ENCODE measurements at regions not wholly inside any gene's neighbourhood (a gene's known extent, or its start where the extent isn't known, plus 50 kb on each side); places are given as distances from the start of the nearest gene placed in this dataset.
"Not testable (repeated sequence)": the region's sequence is repeated elsewhere in the genome, so short reads cannot be mapped to it uniquely, and the experiment has no call there.

GRCh38 chr4:71081192-71081591, 87.7 kb downstream of the DCK start:
- no peak for DNase-seq (ENCODE audit: low spot score in 2 of 2)
- FAIRE-seq = no peak

DNA sequence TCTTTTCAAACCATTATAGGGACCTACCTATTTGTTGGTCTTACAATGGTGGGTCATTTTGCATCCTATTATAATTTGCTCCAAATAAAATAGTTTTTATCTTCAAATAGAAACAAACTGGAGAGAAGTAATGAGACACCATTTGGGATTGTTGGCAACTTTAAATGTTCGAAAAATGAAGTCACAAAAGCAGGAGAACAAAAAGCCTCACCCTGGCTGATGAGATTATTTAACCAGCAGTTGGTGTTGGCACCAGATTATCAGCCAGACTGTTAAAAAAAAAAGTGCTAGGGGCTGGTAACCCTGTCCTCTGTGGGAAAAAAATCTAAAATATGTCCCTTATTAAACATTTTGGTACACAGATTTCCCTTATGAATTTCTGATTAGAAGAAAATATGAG, 100.3 kb downstream of the DCK start:
- DNase-seq (ENCODE audit: low spot score in 2 of 2) (no peak), FAIRE-seq (no peak)

- DNase-seq (ENCODE audit: low spot score in 2 of 2) = no peak
These were observed 100.8 kb downstream of the DCK start for GRCh38 chr4:71094201-71094600.

GRCh38 chr4:71095141-71095540, 101.7 kb downstream of the DCK start:
- no peak for FAIRE-seq
- no peak for DNase-seq (ENCODE audit: low spot score in 2 of 2)

More at GRCh38 chr4:71094201-71094600, 100.8 kb downstream of the DCK start:
- FAIRE-seq = no peak

DNA sequence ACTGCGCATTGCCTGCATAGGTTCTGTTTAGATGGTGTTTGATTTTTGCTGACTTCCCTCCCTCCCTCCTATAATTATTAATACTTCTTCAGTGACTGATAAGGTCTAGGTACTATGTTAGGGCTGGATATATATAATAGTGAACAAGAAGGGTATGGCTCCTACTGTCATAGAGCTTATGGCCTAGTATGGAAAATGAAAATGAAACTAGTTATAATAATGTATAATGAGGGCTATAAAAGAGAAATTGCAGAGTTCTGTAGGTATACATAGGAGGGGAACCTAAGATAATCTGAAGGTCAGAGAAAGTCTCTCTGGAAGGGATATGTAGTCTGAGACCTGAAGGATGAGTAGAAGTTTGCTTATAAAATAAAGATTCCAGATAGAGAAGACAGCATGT, 102.1 kb downstream of the DCK start:
- FAIRE-seq = no peak
- no peak for DNase-seq (ENCODE audit: low spot score in 2 of 2)

DNA sequence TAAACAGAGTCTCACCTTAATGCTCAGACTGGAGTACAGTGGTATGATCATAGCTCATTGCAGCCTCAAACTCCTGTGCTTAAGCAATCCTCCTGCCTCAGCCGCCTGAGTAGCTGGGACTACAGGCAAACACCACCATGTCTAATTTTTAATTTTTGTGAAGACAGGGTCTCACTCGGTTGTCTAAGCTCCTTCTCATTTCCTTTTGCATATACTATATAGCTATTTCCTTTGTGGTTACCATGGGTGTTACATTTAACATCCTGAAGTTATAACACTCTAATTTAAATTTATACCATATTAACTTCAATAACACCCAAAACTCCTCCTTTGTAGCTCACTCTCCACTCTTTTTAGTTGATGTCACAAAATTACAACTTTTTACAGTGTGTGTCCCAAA, 114.3 kb downstream of the DCK start:
- DNase-seq (ENCODE audit: low spot score in 2 of 2) = no peak
- FAIRE-seq = no peak

DNA sequence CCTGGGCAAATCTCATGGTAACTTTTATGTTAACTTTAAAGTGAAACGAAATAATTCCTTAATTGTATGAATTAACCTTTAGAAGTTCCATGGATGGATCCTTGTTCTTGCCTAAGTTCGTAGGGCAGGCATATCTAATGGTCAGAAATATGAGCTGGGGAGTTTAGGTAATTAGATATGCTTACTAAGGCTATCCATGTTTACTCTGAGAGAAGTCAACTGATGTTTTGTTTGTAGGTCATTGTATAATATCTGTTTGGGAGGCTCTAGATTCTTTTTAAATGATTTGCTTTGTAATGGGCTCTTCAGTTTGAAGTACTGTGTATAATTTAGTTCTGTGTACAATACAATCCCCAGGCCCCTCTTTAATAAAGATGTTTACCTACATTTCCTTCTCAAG, 117.0 kb downstream of the DCK start:
- DNase-seq (ENCODE audit: low spot score in 2 of 2) (no peak), FAIRE-seq (no peak)

DNA sequence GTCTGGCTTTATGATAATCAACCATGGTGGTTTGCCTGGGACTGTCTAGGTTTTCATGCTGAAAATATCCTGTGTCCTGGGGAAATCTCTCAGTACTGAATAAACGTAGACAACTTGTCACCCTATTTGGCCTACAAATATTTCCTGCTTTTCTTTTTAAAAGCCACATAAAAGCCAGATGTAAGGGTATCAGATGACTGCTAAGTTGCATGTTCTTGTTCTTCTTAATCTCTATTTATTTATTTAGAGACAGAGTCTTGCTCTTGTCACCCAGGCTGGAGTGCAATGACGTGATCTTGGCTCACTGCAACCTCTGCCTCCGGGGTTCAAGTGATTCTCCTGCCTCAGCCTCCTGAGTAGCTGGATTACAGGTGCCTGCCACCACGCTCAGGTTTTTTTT, 117.7 kb downstream of the DCK start:
- DNase-seq (ENCODE audit: low spot score in 2 of 2); FAIRE-seq: not testable (repeated sequence)

DNA sequence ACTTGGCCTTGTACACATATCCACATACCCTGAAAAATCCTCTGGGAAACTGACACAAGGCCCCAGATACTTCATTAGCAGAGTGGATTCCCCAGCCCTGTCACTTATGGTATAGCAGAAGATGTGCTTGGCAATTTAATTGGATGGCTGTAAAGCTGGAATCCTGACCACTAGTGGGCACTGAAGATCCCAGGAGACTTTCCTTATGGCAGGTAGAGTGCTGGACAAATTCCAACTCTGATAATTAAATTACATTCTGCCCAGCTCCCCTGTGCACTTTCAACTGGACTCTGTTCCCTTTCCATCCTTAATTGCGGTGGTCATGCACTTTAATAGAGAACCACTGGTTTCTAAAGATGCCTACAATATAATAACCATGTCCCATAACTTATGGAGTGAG, 119.8 kb downstream of the DCK start:
- DNase-seq (ENCODE audit: low spot score in 2 of 2) (no peak), FAIRE-seq (no peak)

DNA sequence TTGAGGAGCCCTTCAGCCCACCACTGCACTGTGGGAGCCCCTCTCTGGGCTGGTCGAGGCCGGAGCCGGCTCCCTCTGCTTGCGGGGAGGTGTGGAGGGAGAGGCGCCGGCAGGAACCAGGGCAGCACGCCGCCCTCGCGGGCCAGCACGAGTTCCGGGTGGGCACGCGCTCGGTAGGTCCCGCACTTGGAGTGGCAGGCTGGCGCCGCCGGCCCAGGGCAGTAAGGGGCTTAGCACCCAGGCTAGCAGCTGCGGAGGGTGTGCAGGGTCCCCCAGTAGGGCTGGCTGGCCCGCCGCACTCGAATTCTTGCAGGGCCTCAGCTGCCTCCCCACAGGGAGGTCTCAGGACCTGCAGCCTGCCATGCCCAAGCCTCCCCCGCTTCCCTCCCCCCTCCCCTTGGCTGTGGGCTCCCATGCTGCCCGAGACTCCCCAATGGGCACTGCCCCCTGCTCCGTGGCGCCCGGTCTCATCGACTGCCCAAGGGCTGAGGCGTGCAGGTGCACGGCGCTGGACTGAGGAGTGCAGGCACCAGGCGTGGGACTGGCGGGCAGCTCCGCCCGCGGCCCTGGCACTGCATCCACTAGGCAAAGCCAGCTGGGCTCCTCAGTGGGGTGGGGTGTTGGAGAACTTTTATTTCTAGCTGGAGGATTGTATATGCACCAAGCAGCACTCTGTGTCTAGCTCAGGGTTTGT, 127.5 kb downstream of the DCK start:
- DNase-seq (ENCODE audit: low spot score in 2 of 2) (no peak), FAIRE-seq (no peak)

DNA sequence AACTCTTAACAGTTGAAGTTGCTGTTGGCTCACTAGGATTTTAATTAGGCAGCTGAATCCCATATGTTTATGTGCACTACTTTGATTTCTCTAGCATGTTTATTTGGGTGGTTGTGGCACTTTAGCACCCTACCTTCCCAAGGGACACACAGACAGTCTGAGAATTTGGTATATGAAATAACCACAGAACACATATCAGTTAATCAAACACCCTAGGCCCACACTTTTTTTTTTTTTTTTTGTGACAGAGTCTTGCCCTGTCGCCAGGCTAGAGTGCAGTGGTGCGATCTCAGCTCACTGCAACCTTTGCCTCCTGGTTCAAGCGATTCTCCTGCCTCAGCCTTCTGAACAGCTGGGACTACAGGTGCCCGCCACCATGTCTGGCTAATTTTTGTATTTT, 130.5 kb downstream of the DCK start:
- no peak for FAIRE-seq
- DNase-seq (ENCODE audit: low spot score in 2 of 2) = no peak

- DNase-seq (ENCODE audit: low spot score in 2 of 2) = no peak
- no peak for FAIRE-seq
These were observed 131.7 kb downstream of the DCK start for GRCh38 chr4:71125137-71125536.

- FAIRE-seq (no peak), DNase-seq (ENCODE audit: low spot score in 2 of 2) (no peak)
These were observed 133.3 kb downstream of the DCK start for GRCh38 chr4:71126719-71127118.

GRCh38 chr4:71130827-71131603, 137.6 kb downstream of the DCK start:
- FAIRE-seq (no peak), DNase-seq (ENCODE audit: low spot score in 2 of 2) (peak in 1 of 2 donors; percentile 11)

DNA sequence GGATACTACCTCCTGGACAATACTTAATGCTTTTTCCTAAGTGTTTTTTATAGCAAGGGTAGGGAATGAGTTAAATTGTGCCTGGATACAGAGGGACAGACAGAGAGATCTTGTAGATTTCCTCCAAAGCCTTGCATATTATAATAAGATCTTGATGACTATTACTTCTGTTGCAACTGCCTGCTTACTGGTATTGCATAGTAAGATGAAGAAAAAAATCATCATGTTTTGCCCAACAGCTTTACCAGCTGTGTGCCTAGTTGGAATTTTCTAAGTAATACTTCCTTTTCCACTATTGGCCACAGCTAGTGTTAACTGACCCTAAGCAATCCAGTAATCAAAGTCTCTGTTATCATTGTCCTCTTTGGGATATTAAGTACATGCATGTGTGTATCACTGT, 139.0 kb downstream of the DCK start:
- no peak for FAIRE-seq
- DNase-seq (ENCODE audit: low spot score in 2 of 2) = no peak

DNA sequence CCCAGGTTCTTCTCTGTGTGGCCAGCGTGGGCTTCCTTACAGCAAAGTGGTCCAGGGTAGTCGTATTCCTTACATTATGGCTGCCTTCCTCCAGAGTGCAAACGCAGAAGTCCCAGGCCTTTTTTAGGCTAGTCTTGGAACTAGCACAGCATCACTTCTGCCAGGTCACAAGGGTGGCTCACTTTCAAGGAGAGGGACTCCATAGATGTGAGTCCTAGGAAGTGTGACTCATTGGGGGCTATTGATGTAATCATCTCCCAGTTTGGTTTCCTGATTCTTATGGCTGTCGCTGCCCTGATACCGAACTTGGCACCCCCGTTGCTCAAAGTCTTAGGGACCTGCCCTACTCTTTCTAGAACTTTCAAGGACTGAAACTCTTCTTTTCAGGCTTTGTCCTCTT, 140.0 kb downstream of the DCK start:
- no peak for DNase-seq (ENCODE audit: low spot score in 2 of 2)
- FAIRE-seq = no peak

GRCh38 chr4:71136071-71136470, 142.6 kb downstream of the DCK start:
- DNase-seq (ENCODE audit: low spot score in 2 of 2) (no peak), FAIRE-seq (no peak)

DNA sequence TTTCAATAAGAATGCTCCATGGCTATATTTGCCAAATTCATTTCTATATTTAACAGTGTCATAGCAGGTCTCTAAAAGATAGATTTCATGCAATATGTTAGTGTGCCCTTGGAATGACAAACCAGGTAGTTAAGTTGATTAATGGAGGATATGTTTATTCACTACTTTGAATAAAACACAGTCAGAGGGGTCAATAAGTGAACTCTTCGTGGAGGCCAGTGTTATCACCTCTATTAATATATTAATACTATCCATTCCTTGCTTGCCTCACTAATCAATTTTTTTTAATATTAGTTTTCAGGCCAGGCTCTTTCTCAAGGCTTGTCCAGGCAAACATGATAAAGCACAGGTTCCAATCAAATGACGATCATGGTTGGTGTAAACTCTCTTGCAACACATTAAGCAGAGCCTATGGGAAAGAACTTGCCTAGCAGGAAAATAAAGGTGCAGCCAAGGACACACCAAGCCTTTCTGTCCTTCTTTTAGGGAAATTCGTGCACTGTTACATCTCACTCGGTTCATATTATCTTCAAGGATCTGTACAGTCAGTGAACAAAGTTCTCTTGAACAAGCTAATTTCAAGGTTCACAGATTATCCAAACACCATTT, 144.7 kb downstream of the DCK start:
- no peak for DNase-seq (ENCODE audit: low spot score in 2 of 2)
- no peak for FAIRE-seq

DNA sequence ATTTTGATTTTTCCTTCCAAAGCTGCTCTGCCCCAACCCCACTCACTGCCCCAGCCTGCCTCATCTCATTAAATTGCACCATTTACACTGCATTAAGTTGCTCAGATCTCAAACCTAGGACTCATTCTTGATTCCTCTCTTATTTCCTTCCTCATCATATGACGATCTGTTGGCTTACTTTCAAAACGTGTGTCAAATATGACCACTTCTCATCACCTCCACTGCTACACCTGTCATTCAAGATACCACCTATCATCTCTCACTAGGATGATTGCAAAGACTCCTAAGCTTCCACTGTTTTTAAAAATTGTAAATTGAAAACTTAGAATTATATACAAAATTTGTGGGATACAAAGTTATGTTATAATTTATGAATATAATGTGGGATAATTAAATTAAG, 147.1 kb downstream of the DCK start:
- no peak for FAIRE-seq

GRCh38 chr4:71141125-71141524, 147.7 kb downstream of the DCK start:
- no peak for FAIRE-seq

More for the DNA sequence above, 147.1 kb downstream of the DCK start:
- DNase-seq (ENCODE audit: low spot score in 2 of 2) = no peak

GRCh38 chr4:71147261-71147660, 153.8 kb downstream of the DCK start:
- no peak for DNase-seq (ENCODE audit: low spot score in 2 of 2)
- no peak for FAIRE-seq

More at GRCh38 chr4:71141125-71141524, 147.7 kb downstream of the DCK start:
- DNase-seq (ENCODE audit: low spot score in 2 of 2) = no peak

DNA sequence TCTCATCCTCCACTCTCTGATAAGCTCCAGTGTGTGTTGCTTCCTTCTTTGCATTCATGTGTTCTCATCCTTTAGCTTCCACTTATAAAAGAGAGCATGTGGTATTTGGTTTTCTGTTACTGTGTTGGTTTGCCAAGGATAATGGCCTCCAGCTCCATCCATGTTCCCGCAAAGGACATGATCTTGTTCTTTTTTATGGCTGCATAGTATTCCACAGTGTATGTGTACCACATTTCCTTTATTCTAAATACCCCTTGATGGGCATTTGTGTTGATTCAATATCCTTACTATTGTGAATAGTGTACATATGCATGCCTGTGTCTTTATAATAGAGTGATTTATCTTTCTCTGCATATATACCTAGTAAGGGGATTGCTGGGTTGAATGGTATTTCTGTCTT, 155.1 kb downstream of the DCK start:
- DNase-seq (ENCODE audit: low spot score in 2 of 2) (no peak), FAIRE-seq (no peak)

Data from frontal cortex (tissue), 3 donors.